HEK293 (cell line): ENCODE measurements at regions not wholly inside any gene's neighbourhood (a gene's known extent, or its start where the extent isn't known, plus 50 kb on each side); places are given as distances from the start of the nearest gene placed in this dataset.

Source experiments
- CTCF ChIA-PET: fragments of 350-600 bp; formaldehyde crosslinking; extraction: SDS; loops from one replicate; lab custom pipeline; 2021; ENCODE audit warnings: antibody characterized with exemption; lab: Yijun Ruan, JAX
- POLR2A ChIA-PET: fragments of 300-600 bp; formaldehyde crosslinking; extraction: SDS; loops from one replicate; lab custom pipeline; 2020; ENCODE audit warnings: antibody characterized with exemption, inconsistent platforms; lab: Yijun Ruan, JAX
- H3K27ac ChIP-seq: fragments of 200-500 bp; sonication (Bioruptor generic); 2 replicates; pipeline ENCODE4 v1.5.1; 2014; ENCODE audit warnings: low read depth, low read length, control low read depth, inconsistent platforms; ENCODE audit errors: extremely low read depth
- H3K36me3 ChIP-seq, 2 experiments: fragments of 200-500 bp in 1 of 2; sonication (Bioruptor generic) in 1 of 2; 1 replicate in 1 of 2; 2 replicates in 1 of 2; pipeline ENCODE4 v1.5.1; 2014 to 2017; ENCODE audit warnings: inconsistent platforms in 2 of 2, low read length in 2 of 2; ENCODE audit not compliant: control insufficient read depth in 2 of 2, insufficient read depth in 1 of 2
- H3K4me1 ChIP-seq: fragments of 200-500 bp; sonication (Bioruptor generic); 2 replicates; pipeline ENCODE4 v1.5.1; 2014; ENCODE audit warnings: mild to moderate bottlenecking, low read length, inconsistent platforms; ENCODE audit not compliant: control insufficient read depth, insufficient read depth
- H3K4me3 ChIP-seq: 2 replicates; pipeline ENCODE4 v1.5.1; 2011; ENCODE audit warnings: low read depth, mild to moderate bottlenecking, control low read depth, low read length, moderate library complexity
- H3K9me3 ChIP-seq: fragments of 200-500 bp; sonication (Bioruptor generic); 2 replicates; pipeline ENCODE4 v1.5.1; 2014; ENCODE audit warnings: low read depth, low read length, inconsistent platforms; ENCODE audit not compliant: control insufficient read depth, insufficient read depth
- INSM2 ChIP-seq: fragments of 450-650 bp; formaldehyde crosslinking; IDR thresholded peaks from 2 replicates; pipeline ENCODE4 v1.5.1; 2016; ENCODE audit warnings: missing biosample characterization, missing genetic modification characterization
- MYNN ChIP-seq: fragments of 450-650 bp; formaldehyde crosslinking; IDR thresholded peaks from 2 replicates; pipeline ENCODE4 v1.5.1; 2016; ENCODE audit warnings: missing biosample characterization, missing genetic modification characterization, borderline replicate concordance
- TCF7L2 ChIP-seq: IDR thresholded peaks from 2 replicates; pipeline ENCODE4 v1.6.1; 2011; ENCODE audit warnings: low read depth, mild to moderate bottlenecking, inconsistent platforms, low read length, moderate library complexity, borderline replicate concordance
- ZBTB11 ChIP-seq: fragments of 450-650 bp; formaldehyde crosslinking; conservative IDR thresholded peaks from 2 replicates; pipeline ENCODE4 v1.5.1; 2016; ENCODE audit warnings: low read depth, missing biosample characterization, missing genetic modification characterization
- ZBTB17 ChIP-seq: fragments of 450-650 bp; formaldehyde crosslinking; IDR thresholded peaks from 2 replicates; pipeline ENCODE4 v1.5.1; 2016; ENCODE audit warnings: missing biosample characterization, missing genetic modification characterization
- ZFP37 ChIP-seq: fragments of 450-650 bp; formaldehyde crosslinking; IDR thresholded peaks from 2 replicates; pipeline ENCODE4 v1.5.1; 2016; ENCODE audit warnings: missing biosample characterization, missing genetic modification characterization
- ZNF157 ChIP-seq: fragments of 450-650 bp; formaldehyde crosslinking; IDR thresholded peaks from 2 replicates; pipeline ENCODE4 v1.5.1; 2016; ENCODE audit warnings: missing biosample characterization, missing genetic modification characterization
- ZNF354C ChIP-seq: fragments of 450-650 bp; formaldehyde crosslinking; IDR thresholded peaks from 2 replicates; pipeline ENCODE4 v1.5.1; 2016; ENCODE audit warnings: missing biosample characterization, missing genetic modification characterization, low read depth, borderline replicate concordance
- ZNF391 ChIP-seq: fragments of 450-650 bp; formaldehyde crosslinking; IDR thresholded peaks from 2 replicates; pipeline ENCODE4 v1.5.1; 2016; ENCODE audit warnings: low read depth, missing biosample characterization, missing genetic modification characterization, borderline replicate concordance
- ZNF530 ChIP-seq: fragments of 450-650 bp; formaldehyde crosslinking; IDR thresholded peaks from 2 replicates; pipeline ENCODE4 v1.5.1; 2016; ENCODE audit warnings: low read depth, missing biosample characterization, missing genetic modification characterization
- ZNF549 ChIP-seq: fragments of 450-650 bp; IDR thresholded peaks from 2 replicates; pipeline ENCODE4 v1.5.1; 2018; ENCODE audit warnings: missing biosample characterization, missing genetic modification characterization, mild to moderate bottlenecking, inconsistent platforms, moderate library complexity
- ZNF600 ChIP-seq: fragments of 450-650 bp; formaldehyde crosslinking; IDR thresholded peaks from 2 replicates; pipeline ENCODE4 v1.5.1; 2016; ENCODE audit warnings: missing biosample characterization, missing genetic modification characterization
- ZNF610 ChIP-seq: fragments of 450-650 bp; formaldehyde crosslinking; IDR thresholded peaks from 2 replicates; pipeline ENCODE4 v1.5.1; 2016; ENCODE audit warnings: missing biosample characterization, missing genetic modification characterization, borderline replicate concordance
- ZSCAN5A ChIP-seq: fragments of 450-650 bp; formaldehyde crosslinking; IDR thresholded peaks from 2 replicates; pipeline ENCODE4 v1.5.1; 2016; ENCODE audit warnings: missing biosample characterization, missing genetic modification characterization
- TF ChIP-seq, protein P1 (sequence below): fragments of 450-650 bp; formaldehyde crosslinking; IDR thresholded peaks from 2 replicates; pipeline ENCODE4 v1.5.1; 2016; ENCODE audit warnings: missing biosample characterization, missing genetic modification characterization
- TF ChIP-seq, protein P2 (sequence below): fragments of 450-650 bp; formaldehyde crosslinking; IDR thresholded peaks from 2 replicates; pipeline ENCODE4 v1.5.1; 2016; ENCODE audit warnings: missing biosample characterization, missing genetic modification characterization, borderline replicate concordance
- TF ChIP-seq, protein P3 (sequence below): fragments of 450-650 bp; formaldehyde crosslinking; IDR thresholded peaks from 2 replicates; pipeline ENCODE4 v1.5.1; 2016; ENCODE audit warnings: missing biosample characterization, missing genetic modification characterization
- TF ChIP-seq, protein P4 (sequence below): fragments of 450-650 bp; formaldehyde crosslinking; IDR thresholded peaks from 2 replicates; pipeline ENCODE4 v1.5.1; 2016; ENCODE audit warnings: missing biosample characterization, missing genetic modification characterization

GRCh38 chr2:129741623-129742022 is 237.8 kb upstream of the RAB6C start:
- Histone ChIP-seq H3K36me3 (no peaks in the 10 kb centered on the region), H3K4me1 (no peaks in the 10 kb centered on the region)
- POLR2A ChIA-PET = no interaction called here
- TF ChIP-seq, protein P1, sequence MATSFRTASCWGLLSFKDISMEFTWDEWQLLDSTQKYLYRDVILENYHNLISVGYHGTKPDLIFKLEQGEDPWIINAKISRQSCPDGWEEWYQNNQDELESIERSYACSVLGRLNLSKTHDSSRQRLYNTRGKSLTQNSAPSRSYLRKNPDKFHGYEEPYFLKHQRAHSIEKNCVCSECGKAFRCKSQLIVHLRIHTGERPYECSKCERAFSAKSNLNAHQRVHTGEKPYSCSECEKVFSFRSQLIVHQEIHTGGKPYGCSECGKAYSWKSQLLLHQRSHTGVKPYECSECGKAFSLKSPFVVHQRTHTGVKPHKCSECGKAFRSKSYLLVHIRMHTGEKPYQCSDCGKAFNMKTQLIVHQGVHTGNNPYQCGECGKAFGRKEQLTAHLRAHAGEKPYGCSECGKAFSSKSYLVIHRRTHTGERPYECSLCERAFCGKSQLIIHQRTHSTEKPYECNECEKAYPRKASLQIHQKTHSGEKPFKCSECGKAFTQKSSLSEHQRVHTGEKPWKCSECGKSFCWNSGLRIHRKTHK (tag by site-specific recombination) = no peak
- no peak for TF ChIP-seq ZNF549
- no peak for TF ChIP-seq INSM2
- no peak for TF ChIP-seq ZNF610 (tag by site-specific recombination)
- TF ChIP-seq, protein P2, sequence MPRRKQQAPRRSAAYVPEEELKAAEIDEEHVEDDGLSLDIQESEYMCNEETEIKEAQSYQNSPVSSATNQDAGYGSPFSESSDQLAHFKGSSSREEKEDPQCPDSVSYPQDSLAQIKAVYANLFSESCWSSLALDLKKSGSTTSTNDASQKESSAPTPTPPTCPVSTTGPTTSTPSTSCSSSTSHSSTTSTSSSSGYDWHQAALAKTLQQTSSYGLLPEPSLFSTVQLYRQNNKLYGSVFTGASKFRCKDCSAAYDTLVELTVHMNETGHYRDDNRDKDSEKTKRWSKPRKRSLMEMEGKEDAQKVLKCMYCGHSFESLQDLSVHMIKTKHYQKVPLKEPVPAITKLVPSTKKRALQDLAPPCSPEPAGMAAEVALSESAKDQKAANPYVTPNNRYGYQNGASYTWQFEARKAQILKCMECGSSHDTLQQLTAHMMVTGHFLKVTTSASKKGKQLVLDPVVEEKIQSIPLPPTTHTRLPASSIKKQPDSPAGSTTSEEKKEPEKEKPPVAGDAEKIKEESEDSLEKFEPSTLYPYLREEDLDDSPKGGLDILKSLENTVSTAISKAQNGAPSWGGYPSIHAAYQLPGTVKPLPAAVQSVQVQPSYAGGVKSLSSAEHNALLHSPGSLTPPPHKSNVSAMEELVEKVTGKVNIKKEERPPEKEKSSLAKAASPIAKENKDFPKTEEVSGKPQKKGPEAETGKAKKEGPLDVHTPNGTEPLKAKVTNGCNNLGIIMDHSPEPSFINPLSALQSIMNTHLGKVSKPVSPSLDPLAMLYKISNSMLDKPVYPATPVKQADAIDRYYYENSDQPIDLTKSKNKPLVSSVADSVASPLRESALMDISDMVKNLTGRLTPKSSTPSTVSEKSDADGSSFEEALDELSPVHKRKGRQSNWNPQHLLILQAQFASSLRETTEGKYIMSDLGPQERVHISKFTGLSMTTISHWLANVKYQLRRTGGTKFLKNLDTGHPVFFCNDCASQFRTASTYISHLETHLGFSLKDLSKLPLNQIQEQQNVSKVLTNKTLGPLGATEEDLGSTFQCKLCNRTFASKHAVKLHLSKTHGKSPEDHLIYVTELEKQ (tag by site-specific recombination) = no peak
- TF ChIP-seq, protein P3, sequence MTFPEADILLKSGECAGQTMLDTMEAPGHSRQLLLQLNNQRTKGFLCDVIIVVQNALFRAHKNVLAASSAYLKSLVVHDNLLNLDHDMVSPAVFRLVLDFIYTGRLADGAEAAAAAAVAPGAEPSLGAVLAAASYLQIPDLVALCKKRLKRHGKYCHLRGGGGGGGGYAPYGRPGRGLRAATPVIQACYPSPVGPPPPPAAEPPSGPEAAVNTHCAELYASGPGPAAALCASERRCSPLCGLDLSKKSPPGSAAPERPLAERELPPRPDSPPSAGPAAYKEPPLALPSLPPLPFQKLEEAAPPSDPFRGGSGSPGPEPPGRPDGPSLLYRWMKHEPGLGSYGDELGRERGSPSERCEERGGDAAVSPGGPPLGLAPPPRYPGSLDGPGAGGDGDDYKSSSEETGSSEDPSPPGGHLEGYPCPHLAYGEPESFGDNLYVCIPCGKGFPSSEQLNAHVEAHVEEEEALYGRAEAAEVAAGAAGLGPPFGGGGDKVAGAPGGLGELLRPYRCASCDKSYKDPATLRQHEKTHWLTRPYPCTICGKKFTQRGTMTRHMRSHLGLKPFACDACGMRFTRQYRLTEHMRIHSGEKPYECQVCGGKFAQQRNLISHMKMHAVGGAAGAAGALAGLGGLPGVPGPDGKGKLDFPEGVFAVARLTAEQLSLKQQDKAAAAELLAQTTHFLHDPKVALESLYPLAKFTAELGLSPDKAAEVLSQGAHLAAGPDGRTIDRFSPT (tag by site-specific recombination) = no peak
- TF ChIP-seq ZNF157 (tag by site-specific recombination) = no peak
- no peak for TF ChIP-seq ZNF391 (tag by site-specific recombination)
- no peak for TF ChIP-seq ZFP37 (tag by site-specific recombination)
- TF ChIP-seq, protein P4, sequence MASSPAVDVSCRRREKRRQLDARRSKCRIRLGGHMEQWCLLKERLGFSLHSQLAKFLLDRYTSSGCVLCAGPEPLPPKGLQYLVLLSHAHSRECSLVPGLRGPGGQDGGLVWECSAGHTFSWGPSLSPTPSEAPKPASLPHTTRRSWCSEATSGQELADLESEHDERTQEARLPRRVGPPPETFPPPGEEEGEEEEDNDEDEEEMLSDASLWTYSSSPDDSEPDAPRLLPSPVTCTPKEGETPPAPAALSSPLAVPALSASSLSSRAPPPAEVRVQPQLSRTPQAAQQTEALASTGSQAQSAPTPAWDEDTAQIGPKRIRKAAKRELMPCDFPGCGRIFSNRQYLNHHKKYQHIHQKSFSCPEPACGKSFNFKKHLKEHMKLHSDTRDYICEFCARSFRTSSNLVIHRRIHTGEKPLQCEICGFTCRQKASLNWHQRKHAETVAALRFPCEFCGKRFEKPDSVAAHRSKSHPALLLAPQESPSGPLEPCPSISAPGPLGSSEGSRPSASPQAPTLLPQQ (tag by site-specific recombination) = no peak
- TF ChIP-seq ZNF530 = no peak
- no peak for TF ChIP-seq ZBTB17 (tag by site-specific recombination)
- no peak for TF ChIP-seq MYNN
- no peak for TF ChIP-seq TCF7L2
- no peak for TF ChIP-seq ZNF600 (tag by site-specific recombination)
- no peak for TF ChIP-seq ZSCAN5A (tag by site-specific recombination)
- TF ChIP-seq ZNF354C (tag by site-specific recombination) = no peak
- no peak for TF ChIP-seq ZBTB11 (tag by site-specific recombination)
- TF ChIP-seq, all 188 proteins: peak for 0
- Histone ChIP-seq H3K9me3 (no peaks in the 10 kb centered on the region), H3K4me3 (no peak overlapping the region), H3K27ac (no peak overlapping the region)
- CTCF ChIA-PET = no interaction called here
